GM23248 (cell line): ENCODE measurements at regions not wholly inside any gene's neighbourhood (a gene's known extent, or its start where the extent isn't known, plus 50 kb on each side); places are given as distances from the start of the nearest gene placed in this dataset.

Experiments
- DNase-seq: peaks from one replicate; pipeline ENCODE4 v3.0.0-alpha.2; 2015
- H2AFZ ChIP-seq: fragments of 200-600 bp; sonication (generic); 2 replicates; pipeline ENCODE4 v1.6.1; 2016; ENCODE audit warnings: antibody characterized with exemption
- H3F3A ChIP-seq: fragments of 200-600 bp; sonication (generic); 2 replicates; pipeline ENCODE4 v1.6.1; 2016; ENCODE audit warnings: mild to moderate bottlenecking, antibody characterized with exemption, mixed run types; ENCODE audit not compliant: insufficient read depth
- H3K27ac ChIP-seq: fragments of 200-600 bp; sonication (generic); 2 replicates; pipeline ENCODE4 v1.5.1; 2016; ENCODE audit warnings: mild to moderate bottlenecking
- H3K27me3 ChIP-seq: fragments of 200-600 bp; sonication (generic); replicated peaks from 2 replicates; pipeline ENCODE4 v1.6.1; 2016; ENCODE audit warnings: mild to moderate bottlenecking; ENCODE audit not compliant: insufficient read depth
- H3K36me3 ChIP-seq: fragments of 200-600 bp; sonication (generic); 2 replicates; pipeline ENCODE4 v1.6.1; 2016; ENCODE audit warnings: low read depth, mild to moderate bottlenecking
- H3K4me1 ChIP-seq: fragments of 200-600 bp; sonication (generic); 2 replicates; pipeline ENCODE4 v1.6.1; 2016; ENCODE audit warnings: mild to moderate bottlenecking; ENCODE audit not compliant: insufficient read depth
- H3K4me2 ChIP-seq: fragments of 200-600 bp; sonication (generic); one replicate; pipeline ENCODE4 v1.6.1; 2016; ENCODE audit warnings: mild to moderate bottlenecking; ENCODE audit not compliant: unreplicated experiment
- H3K4me3 ChIP-seq: fragments of 200-600 bp; sonication (generic); 2 replicates; pipeline ENCODE4 v1.5.1; 2016; ENCODE audit warnings: mild to moderate bottlenecking
- H3K79me2 ChIP-seq: fragments of 200-600 bp; sonication (generic); 2 replicates; pipeline ENCODE4 v1.6.1; 2016; ENCODE audit warnings: mild to moderate bottlenecking; ENCODE audit not compliant: insufficient read depth
- H3K9ac ChIP-seq: fragments of 200-600 bp; sonication (generic); 2 replicates; pipeline ENCODE4 v1.6.1; 2016; ENCODE audit warnings: mild to moderate bottlenecking
- H3K9me2 ChIP-seq: fragments of 200-600 bp; sonication (generic); 2 replicates; pipeline ENCODE4 v1.6.1; 2016; ENCODE audit warnings: mixed run types, mild to moderate bottlenecking, moderate library complexity; ENCODE audit not compliant: insufficient read depth
- H3K9me3 ChIP-seq: fragments of 200-600 bp; sonication (generic); one replicate; pipeline ENCODE4 v1.6.1; 2017; ENCODE audit warnings: low read depth
- H4K20me1 ChIP-seq: fragments of 200-600 bp; sonication (generic); 2 replicates; pipeline ENCODE4 v1.6.0; 2016; ENCODE audit not compliant: insufficient read depth
- EZH2 ChIP-seq: fragments of 200-600 bp; sonication (generic); IDR thresholded peaks from 2 replicates; pipeline ENCODE4 v1.6.1; 2018; ENCODE audit warnings: antibody characterized with exemption, mild to moderate bottlenecking; ENCODE audit not compliant: insufficient read depth, poor library complexity, severe bottlenecking
- EZH2phosphoT487 ChIP-seq: fragments of 200-600 bp; sonication (generic); IDR thresholded peaks from 2 replicates; pipeline ENCODE4 v1.6.1; 2018; ENCODE audit warnings: antibody characterized with exemption, moderate library complexity, mild to moderate bottlenecking, low read depth; ENCODE audit not compliant: insufficient read depth
- WGBS, 2 experiments: methylation state at CpG; one replicate each; pipeline ENCODE4 v1.1.6; 2015 to 2017; ENCODE audit warnings: low lambda C conversion rate in 2 of 2, low coverage in 1 of 2; ENCODE audit errors: missing lambda C conversion rate in 2 of 2; 5-methylcytosine and 5-hydroxymethylcytosine counted together
- in situ Hi-C: fragments of 300-500 bp; cut with MboI; formaldehyde crosslinking; loops from 2 replicates; pipeline ENCODE4 v1.15.0; 2020

DNA sequence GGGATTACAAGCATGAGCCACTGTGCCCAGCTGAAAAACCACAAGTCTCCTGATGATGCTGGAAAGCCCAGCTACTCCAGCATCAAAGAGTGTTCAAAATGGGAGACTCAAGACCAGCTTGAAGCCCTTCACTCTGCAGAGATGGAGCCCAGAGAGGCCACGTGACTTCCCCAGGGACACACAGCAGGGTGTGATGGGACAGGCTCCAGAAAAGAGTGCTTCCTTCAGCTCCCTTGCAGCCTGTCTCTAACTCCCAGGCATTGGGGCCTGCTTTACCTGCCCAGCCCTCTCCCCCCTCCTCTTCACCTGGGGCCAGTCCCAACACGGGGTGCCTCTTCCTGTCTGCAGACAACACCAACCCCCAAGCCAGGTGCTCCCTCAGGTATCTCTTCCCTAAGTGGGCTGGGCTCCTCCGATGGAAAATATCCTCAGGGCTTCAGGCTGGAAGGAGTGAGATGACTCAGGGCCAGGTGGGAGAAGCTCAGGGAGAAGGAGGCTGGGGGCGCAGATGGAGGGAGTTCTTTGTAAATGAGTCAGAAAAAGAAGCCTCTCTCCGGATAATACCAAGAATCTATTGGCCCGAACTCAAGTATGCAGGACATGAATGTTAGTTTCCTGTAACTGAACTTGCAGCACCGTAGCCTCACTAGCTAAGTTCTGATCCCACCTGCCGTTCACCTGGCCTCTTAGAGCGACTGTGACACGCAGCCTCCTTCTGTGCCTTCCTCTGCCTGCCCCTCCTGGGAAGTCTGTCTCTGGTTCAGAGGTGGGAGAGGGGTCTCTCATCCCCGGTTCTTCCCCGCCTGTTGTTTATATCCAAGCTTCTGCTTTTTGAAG lies 326.6 kb downstream of the MN1 start:
- Histone ChIP-seq H3K9ac (no peak overlapping the region), H3K4me3 (no peak overlapping the region)
- TF ChIP-seq EZH2phosphoT487 (no peak), EZH2 (no peak)

DNA sequence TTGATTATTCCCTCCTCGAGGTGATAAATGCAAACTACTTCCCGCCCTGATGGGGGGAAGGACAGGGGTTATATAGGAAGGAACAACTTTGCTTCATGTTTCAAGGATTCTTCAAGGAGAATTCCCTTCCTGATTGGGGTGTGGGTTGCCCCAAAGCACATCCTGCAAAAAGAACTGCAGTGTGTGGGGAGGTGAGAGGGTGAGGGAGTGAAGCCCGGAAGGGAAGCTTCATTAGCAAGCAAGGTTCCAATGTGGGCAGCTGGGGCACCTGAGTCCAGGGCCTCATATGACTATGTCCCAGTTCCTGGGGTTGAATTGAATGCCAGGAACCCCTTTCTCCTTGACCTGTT lies 326.0 kb downstream of the MN1 start:
- H3K9me2 ChIP-seq, result no peaks in the 10 kb centered on the region
- H3K79me2 ChIP-seq, result no peaks in the 10 kb centered on the region
- no peak for DNase-seq
- H3K36me3 ChIP-seq, result no peaks in the 10 kb centered on the region
- 82 to 90% methylated on average over 3 of the region's 3 CpGs for WGBS, 2 experiments
- H3F3A ChIP-seq, result peaks cover 6% of the 10 kb centered on the region
- no peak overlapping the region for H3K9ac ChIP-seq
- H2AFZ ChIP-seq, result no peak overlapping the region
- no peaks in the 10 kb centered on the region for H3K27me3 ChIP-seq
- H3K4me3 ChIP-seq, result no peak overlapping the region
- peaks cover 37% of the 10 kb centered on the region for H3K4me1 ChIP-seq
- H4K20me1 ChIP-seq, result no peaks in the 10 kb centered on the region
- H3K9me3 ChIP-seq, result no peaks in the 10 kb centered on the region
- peak overlapping the region; percentile 54 for H3K4me2 ChIP-seq
- TF ChIP-seq EZH2phosphoT487, result no peak
- TF ChIP-seq EZH2, result no peak
- in situ Hi-C loops, result no loop called here
- H3K27ac ChIP-seq, result 0 out of 2 replicates have a peak overlapping the region, but pooled peaks have one; percentile 14

More for the DNA sequence above, 326.6 kb downstream of the MN1 start:
- H3K27ac ChIP-seq, result peak overlapping the region; percentile 16; the same call in 1 of the 2 replicates
- no peaks in the 10 kb centered on the region for H3K9me3 ChIP-seq
- no peak overlapping the region for H2AFZ ChIP-seq
- no peaks in the 10 kb centered on the region for H3K36me3 ChIP-seq
- in situ Hi-C loops, result no loop called here
- peak; percentile 96 for DNase-seq
- no peaks in the 10 kb centered on the region for H3K79me2 ChIP-seq
- H3K27me3 ChIP-seq, result no peaks in the 10 kb centered on the region
- H3K4me1 ChIP-seq, result peaks cover 37% of the 10 kb centered on the region
- H3K9me2 ChIP-seq, result no peaks in the 10 kb centered on the region
- peak overlapping the region; percentile 54 for H3K4me2 ChIP-seq
- H4K20me1 ChIP-seq, result no peaks in the 10 kb centered on the region
- 30 to 34% methylated on average over 12 of the region's 12 CpGs for WGBS, 2 experiments
- peaks cover 6% of the 10 kb centered on the region for H3F3A ChIP-seq

DNA sequence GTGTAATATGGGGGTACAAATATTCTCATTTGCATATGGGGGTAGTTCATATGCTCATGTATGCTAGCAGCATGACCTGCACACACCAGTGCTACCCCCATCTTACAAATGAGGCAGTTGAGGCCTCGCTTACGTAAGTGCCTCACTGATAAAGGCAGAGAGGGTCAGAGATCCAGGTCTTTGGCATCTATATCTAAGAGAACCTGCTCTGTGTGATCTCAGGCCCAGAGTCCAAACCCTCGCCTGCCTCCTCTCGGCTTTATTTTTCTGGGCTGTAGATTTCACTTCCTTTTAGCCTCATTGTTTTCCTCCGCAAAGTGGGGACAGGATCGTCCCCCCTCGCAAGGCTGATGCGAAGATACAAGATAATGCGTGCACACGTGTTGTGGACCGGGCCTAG lies 325.2 kb downstream of the MN1 start:
- TF ChIP-seq EZH2 (no peak), EZH2phosphoT487 (no peak)
- Histone ChIP-seq H3K4me2 (peak overlapping the region; percentile 55), H4K20me1 (no peaks in the 10 kb centered on the region), H3K9me3 (no peaks in the 10 kb centered on the region), H3K27ac (peak overlapping the region; percentile 47), H3K4me3 (no peak overlapping the region), H3K4me1 (peaks cover 37% of the 10 kb centered on the region), H3K9ac (peak overlapping the region; percentile 41; the same call in 1 of the 2 replicates), H3K27me3 (no peaks in the 10 kb centered on the region), H3F3A (peaks cover 6% of the 10 kb centered on the region), H3K36me3 (no peaks in the 10 kb centered on the region), H3K9me2 (no peaks in the 10 kb centered on the region), H3K79me2 (no peaks in the 10 kb centered on the region), H2AFZ (peak overlapping the region; percentile 52; the same call in 1 of the 2 replicates)
- 82 to 83% methylated on average over 11 of the region's 11 CpGs for WGBS, 2 experiments
- in situ Hi-C loops, result no loop called here
- no peak for DNase-seq

DNA sequence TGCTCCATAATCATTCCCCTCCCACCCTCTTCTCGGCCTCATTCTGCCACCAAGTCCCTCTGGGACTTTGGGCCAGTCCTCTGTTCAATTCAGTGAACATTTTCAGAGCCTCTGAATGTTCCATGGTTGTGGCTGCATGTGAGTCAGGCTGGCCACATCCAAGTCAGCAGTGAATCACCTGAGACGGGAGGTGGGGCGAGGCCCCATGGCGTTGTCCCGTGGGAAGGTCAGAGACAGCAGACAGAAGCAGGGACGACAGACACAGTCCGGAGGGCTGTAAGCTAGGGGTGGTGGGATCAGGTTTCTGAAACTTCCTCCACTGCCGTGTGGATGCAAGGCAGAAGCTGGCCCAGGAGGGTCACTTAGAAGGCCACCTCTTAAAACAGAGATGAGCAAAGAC lies 324.8 kb downstream of the MN1 start:
- H2AFZ ChIP-seq, result peak overlapping the region; percentile 52; the same call in 1 of the 2 replicates

More for the DNA sequence above, 324.8 kb downstream of the MN1 start:
- Histone ChIP-seq H3K27ac (peak overlapping the region; percentile 47), H3K79me2 (no peaks in the 10 kb centered on the region), H3K4me2 (peak overlapping the region; percentile 55), H4K20me1 (no peaks in the 10 kb centered on the region), H3K36me3 (no peaks in the 10 kb centered on the region), H3K9me3 (no peaks in the 10 kb centered on the region), H3K9me2 (no peaks in the 10 kb centered on the region), H3K4me1 (peaks cover 37% of the 10 kb centered on the region), H3K4me3 (no peak overlapping the region), H3K9ac (peak overlapping the region; percentile 41), H3K27me3 (no peaks in the 10 kb centered on the region), H3F3A (peaks cover 6% of the 10 kb centered on the region)
- DNase-seq, result peak; percentile 94
- in situ Hi-C loops, result no loop called here
- TF ChIP-seq EZH2, result no peak
- no peak for TF ChIP-seq EZH2phosphoT487
- WGBS, 2 experiments, result 2 to 5% methylated on average over 8 of the region's 8 CpGs
